Right renal pelvis (tissue), 4 donors: ENCODE measurements at regions not wholly inside any gene's neighbourhood (a gene's known extent, or its start where the extent isn't known, plus 50 kb on each side); places are given as distances from the start of the nearest gene placed in this dataset.

Source experiments
- DNase-seq, 4 donors: peaks; one replicate each; pipeline ENCODE4 v3.0.0-alpha.2; 2013; ENCODE audit warnings: low read depth in 4 of 4, low spot score in 3 of 4, missing footprints in 1 of 4

DNA sequence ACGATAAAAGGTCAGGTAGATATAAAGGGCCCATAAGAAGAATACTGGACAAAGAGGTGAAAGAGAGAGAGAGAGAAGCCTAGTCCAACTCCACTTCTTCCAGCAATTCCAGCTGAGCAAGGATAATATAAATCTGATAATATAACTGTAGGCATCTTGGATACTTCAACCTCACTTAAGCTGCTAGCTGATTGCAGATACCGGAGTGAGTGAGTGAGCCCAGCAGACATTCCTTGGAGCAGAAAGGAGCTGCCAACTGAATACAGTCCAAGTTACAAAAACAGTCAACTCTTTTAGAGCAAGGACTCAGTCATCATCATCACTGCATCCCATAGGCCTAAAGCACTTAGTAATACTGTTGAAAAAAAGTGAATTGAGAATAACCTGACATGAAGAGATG is 387.6 kb downstream of the SLITRK6 start:
- DNase-seq, result no peak

DNA sequence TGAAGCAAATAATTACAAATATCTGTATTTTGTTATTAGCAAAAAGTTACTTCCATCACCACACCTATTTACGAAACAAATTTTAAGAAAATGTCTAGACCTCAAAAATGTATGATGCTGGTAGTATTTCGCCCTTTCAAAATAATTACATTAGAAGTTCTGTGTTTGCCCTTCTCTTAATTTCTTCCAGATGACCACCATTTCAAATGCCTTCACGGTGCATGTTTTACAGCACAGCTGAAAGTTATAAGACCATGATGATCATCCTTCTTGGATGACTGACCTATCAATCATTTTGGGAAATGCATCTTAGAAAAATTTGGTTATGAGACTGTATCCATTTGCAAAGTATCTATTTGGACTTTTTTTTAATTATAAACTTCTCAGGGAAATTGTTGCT is 390.8 kb downstream of the SLITRK6 start:
- DNase-seq, result no peak

DNA sequence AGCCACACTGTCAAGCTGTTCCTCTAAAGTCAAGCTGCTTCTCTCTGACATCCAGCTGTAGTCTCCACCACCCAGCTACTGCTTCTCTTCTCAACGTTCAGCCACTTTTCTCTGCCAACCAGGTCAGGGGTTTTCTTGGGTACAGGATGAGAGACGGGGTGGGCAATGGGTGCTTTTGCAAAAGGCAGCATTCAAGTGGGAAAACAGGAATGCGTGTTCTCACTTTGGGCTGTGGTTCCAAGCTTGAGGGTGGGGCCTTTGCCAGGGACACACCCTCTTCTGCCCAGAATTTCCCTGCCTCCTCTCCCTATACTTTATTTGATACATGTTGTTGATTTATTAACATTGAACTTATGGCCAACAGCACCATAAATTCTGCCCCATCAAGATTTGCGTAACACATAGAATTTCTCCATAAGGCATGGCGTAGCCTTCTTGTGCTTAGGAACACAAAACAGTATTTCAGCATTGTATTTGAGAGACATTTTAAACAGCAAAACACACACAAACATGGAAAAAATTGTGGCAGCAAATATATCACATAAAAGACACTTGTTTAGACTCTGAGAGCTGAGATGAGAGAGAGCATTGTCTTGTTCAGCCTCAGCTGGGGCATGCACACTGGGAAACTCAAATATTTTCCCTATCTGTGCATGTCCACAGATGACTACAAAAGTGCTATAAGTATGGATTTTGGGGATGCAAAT is 392.8 kb downstream of the SLITRK6 start:
- DNase-seq, result no peak

DNA sequence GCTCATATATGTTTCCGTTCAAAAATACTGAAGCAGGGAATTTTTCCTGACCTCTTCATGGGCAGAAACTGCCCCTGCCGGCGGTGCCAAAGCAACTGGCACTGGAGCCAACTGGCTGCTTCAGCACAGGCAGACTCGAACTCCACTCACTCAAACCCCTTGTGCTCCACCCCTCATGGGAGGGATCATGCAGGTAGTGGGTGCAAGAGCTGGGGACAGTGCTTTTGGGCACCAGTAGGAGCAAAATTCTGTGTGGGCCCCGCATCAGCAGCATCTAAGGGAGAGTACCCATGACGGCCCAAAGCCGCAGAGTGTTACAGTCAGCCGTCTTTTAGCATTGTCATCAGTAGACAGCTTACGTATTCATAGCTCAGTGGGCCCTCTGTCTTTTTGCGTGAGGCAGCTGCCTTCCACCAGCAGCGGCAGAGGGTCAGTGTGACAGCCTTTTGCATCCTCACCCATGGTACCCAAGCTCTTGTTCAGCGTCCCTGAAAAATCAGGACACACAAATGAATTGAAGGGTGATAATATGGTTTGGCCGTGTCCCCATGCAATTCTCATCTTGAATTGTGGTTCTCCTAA is 393.8 kb downstream of the SLITRK6 start:
- DNase-seq, result no peak

DNA sequence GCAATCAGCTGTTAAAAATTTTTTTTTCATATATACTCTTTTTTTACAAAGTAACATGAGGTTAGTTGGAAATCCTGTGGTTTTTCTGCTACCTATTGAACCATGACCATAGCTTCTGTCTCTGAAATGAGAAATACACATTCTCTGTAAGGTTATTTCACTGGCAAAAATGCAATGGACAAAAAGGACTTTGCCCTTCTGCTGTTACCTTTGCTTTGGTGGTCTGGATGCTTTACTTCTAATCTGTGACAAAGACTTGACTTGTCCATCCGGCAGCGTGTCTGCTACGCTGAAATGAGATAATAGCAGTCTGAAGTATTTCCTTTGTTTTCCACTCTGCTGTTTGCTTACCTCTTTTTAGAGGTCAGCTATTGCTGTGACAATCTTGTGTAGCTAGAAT is 412.8 kb downstream of the SLITRK6 start:
- DNase-seq, result no peak

DNA sequence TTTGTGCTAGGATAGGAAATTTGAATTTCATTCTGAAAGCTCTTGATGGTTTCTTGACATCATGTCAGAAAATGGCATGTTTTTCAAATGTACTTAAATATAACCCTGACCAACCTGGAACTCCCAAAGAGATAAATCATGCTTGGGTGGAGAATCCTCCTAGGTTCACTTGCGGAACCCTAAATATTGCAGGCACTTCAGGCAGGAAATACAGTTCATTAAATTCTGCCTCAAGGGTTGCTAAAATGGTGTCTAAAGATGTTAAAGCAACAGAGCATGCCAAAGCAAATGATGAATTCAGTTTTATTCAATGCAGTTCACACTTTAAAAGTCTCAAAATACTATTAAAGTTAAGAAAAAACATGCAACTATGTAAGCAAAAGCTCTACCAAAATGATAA is 415.9 kb downstream of the SLITRK6 start:
- no peak for DNase-seq

DNA sequence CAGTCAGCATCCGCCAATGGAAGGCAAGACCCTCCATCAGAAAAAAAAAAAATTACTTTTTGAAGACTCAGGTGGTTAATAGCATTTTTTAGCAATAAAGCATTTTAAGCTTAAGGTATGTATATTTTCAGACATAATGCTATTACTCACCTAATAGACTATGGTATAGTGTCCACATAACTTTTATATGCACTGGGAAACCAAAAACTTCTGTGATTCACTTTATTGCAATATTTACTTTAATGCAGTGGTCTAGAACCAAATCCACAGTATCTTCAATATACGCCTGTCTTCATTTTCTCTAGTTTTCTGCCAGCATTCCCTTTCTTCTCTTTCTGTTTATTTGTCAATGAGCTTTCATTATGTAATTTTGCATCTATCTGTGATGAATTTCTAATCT is 418.1 kb downstream of the SLITRK6 start:
- no peak for DNase-seq

DNA sequence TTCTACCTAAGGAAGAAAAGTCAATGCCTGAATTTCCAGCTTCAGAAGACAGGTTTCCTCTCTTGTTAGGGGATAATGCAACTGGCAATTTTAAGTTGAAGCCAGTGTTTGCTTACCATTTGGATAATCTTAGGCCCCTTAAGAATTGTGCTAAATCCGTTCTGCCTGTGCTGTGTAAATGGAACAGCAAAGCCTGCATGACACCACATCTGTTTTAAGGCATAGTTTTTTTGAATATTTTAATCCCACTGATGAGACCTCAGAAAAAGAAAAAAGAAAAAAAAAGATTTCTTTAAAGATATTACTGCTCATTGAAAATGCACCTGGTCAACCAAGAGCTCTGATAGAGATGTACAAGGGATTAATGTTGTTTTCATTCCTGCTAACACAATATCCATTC is 419.2 kb downstream of the SLITRK6 start:
- no peak for DNase-seq

DNA sequence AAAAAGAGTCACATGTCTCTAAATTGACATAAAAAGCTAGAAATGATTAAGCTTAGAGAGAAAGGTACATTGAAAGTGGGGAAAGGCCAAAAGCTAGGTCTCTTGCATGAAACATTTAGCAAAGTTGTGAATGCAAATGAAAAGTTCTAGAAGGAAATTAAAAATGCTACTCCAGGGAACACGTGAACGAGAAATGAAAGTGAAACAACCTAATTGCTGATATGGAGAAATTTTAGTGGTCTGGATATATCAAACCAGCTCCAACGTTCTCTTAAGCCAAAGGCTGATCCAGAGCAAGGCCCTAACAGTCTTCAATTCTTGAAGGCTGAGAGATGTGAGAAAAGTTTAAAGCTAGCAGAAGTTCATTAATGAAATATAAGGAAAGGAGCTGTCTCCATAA is 419.8 kb downstream of the SLITRK6 start:
- no peak for DNase-seq

DNA sequence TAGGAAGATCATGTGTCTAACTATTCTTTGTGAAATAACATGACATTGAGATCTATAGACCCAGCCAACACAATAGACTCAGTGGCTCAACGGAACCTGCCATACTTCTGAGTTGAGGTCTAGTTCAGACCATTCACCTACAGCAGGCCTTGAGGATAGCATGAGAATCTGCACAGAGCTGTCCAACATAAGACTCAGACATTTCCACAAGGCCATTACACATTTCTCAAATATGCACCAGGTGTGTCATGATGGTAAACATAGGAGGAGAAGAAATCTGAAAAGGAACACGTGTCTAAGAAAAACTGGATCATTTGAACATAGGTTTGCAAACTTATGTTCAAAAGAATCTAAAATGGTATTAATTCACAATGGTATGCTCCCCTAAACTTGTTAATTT is 421.4 kb downstream of the SLITRK6 start:
- DNase-seq, result no peak

DNA sequence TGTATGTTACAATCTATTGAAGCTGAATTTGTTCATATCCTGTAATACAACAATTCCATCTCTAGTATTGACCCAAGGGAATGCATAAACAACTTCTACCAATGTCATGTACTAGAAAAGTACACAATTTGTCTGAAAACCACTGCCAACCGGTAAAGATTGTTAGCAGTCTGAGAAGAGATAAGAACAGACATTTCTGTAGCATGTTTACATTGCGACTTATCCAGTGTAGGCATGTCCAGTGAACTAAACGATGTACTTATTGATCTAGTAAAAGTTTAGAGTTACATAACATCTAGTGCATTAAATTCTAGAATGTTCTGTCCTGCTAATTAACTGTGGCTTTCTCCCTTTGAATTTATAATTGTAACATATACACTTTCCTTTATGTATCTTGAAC is 425.9 kb downstream of the SLITRK6 start:
- DNase-seq, result no peak

DNA sequence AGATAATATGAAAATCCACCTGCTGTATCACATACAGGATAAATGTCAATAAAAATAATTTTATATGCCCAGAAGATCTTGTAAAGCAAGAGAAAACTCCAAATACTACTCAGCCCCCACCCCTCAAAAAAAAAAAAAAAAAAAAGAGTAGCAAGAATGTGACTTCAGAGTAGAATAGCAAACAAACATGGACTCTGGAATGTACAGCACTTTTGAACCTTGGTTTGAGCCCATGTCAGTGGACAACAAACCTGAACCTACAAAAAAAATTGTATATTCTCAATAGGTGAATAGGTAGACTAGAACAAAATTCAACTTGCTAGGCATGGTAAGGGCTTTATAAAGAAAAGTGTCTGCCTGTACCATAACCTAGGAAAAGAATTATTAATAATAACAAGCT is 428.0 kb downstream of the SLITRK6 start:
- no peak for DNase-seq

DNA sequence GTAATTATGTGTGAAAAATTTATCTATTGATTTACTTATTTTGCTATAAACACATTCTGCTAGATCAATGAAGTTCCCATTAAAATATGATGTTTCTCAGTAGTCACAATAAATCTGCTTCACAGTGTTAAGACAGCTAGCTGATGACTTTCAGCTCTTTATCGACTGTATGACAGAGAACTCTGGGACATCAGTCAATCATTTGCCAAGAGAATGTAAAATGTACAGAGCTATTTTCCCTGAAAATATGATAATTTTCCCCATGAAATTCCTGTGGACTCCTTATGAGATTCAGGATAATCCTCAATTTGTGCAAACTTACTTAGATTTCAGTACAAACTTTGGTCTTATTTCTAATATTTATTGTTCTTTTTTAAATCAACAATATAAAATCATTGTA is 430.5 kb downstream of the SLITRK6 start:
- no peak for DNase-seq

DNA sequence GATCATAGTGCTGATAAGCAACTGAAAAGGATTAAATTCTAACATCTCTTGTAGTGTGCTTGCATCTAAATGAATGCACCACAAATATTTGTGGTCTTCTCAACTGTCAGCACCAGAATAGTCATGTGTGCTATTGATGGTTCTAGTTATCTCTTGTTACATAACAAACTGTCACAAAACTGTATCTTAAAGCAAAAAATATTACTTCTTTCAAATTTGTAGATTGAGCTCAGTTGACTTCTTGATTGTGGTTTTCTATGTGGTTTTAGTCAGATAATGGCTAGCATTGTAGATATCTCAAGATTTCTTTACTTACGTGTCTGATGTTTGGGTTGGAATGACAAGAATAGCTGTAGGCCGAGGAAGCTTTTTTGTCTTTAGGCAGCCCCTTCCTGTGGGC is 431.3 kb downstream of the SLITRK6 start:
- DNase-seq, result no peak

DNA sequence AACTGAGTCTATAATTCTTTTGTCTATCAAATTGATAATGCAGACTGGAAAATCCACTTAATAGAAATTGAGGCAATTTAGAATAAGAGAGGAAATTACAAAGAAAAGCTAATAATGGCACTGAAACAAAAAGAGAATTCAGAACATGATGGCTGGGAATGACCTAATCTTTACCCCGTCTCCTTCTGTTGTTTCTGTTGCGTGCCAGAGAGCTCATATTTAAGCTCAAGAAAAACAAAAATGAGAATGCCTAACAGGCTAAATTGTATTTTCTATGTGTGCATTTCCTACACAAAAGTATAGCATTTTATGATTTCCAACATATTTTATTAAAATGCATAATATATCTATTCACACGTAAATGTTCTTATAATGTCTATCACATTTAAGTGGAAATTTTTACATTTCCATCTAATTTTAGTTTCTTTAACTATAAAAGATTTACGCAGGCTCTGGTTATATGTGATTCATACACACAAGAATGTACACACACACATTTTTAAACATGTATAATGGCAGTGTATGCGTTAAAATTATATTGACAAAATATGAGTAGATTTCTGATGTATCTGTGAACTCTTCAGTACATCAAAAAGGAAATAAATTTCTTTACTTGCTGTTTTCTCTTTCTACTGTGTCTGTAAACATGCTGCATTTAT is 432.3 kb downstream of the SLITRK6 start:
- DNase-seq, result no peak

DNA sequence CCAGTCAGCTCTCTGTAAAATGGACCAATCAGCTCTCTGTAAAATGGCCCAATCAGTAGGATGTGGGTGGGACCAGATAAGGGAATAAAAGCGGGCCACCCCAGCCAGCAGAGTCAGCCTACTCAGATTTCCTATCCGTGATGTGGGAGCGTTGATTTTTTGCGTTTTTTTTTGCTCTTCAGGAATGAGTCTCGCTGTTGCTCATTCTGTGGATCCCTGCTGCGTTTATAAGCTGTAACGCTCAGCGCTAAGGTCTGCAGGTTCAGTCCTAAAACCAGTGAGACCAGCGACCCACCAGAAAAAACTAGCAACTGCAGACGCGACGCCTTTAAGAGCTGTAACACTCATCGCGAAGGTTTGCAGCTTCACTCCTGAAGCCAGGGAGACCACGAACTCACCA is 435.7 kb downstream of the SLITRK6 start:
- no peak for DNase-seq

DNA sequence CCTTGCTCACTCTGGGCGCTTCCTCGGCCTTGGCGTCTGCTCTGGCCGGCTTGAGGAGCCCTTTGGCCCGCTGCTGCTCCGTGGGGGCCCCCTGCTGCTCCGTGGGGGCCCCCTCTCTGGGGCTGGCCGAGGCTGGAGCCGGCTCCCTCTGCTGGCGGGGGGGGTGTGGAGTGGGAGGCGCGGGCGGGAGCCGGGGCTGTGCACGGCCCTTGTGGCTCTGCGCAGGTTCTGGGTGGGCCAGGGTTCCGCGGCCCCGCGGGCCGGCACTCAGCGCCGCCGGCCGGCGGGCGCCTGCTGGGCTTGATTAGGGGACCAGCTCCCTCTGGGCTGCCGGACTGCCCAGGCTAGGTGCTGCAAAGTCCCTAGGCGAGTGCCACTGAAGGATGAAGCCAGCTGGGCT is 436.2 kb downstream of the SLITRK6 start:
- DNase-seq, result no peak

DNA sequence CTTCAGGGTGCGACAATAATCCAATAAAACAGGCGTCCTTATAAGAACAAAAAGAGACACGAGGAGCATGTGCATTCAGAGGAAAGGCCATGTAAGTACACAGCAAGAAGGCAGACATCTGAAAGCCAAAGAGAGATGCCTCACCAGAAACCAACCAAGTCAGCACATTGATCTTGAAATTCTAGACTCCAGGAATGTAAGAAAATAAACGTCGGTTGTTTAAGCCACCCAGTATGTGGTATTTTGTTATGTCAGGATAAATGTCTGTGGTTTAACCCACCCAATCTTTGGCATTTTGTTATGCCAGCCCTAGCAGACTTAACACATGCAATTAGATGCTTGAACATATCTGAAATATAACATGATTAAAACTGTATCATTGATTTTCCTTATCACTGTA is 452.0 kb downstream of the SLITRK6 start:
- no peak for DNase-seq

DNA sequence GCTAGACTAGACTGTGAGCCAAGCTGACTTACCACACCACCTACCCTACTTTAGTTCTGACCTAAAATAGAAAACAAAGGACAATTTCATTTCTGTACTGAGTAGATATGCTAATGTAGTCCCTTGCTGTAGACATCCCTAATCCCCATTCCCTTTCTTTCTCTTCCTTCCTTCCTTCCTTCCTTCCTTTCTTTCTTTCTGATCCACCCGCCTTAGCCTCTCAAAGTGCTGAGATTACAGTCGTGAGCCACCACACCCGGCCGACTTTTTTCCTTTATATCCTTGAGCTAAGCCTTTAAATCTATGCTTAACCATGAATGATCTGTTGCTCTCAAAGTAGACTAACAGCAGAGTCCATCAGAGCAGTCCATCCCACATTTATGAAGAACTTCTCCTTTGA is 465.0 kb downstream of the SLITRK6 start:
- DNase-seq, result no peak

DNA sequence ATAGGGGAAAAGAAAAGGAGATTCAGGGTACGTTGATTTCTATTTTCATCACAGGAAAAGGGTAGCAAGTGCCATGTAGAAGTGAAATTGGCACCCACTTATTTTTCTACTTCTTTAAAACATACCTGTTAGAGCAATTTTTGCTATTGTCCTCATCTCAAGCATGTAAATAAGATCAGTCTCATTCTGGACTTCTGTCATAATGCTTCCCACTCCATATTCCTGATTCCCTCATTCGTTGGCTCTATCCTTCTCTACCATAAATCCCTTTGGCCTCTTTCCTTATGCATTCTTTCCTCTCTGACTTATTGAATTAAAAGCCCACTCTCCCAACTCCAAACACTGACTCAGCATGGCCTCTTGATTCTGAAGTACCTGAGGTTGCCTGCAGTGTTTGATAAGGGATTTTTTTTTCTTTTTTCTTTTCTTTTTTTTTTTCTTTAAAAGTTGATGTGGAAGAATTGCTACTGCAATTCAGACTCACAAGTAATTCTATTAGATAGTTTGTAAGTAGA is 465.7 kb downstream of the SLITRK6 start:
- no peak for DNase-seq

DNA sequence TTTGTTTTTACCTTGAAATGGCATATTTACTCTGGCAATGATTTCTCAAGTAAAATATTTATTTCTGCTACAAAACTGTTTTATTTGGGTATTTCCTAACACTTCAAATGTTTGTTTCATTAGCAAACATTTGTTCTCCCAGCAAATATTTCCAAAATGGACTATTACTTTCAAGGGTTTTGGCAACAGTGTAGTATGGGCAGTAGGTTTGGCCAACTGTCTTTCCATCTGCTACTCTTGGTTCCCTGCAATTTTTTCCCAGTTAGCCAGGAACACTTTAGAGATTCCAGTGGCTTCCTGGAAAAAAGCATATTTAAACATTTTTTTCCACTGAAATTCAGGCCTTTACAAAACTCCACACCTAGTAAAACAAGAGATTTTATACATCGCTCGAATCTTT is 466.6 kb downstream of the SLITRK6 start:
- DNase-seq, result no peak

DNA sequence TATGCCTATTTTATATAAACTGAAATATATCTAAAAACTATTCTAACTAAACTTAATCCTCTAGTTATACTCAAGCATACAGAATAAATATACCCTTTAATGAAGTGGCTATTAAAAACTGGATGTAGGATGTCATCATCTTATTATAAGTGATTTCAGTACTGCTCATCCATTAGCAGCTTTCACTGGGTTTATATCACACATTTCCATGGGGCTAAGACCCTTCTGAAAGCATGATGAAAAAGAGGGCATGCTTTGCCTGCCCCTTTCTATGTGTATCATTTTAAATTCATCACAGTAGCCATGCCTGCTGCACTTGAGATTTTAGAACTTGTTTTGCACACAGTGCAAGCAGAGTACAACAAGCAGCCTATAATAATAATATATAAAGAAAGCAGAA is 477.5 kb downstream of the SLITRK6 start:
- DNase-seq, result no peak
